Upper lobe of left lung (tissue), 4 donors: ENCODE measurements at regions not wholly inside any gene's neighbourhood (a gene's known extent, or its start where the extent isn't known, plus 50 kb on each side); places are given as distances from the start of the nearest gene placed in this dataset.

ENCODE experiments used
- POLR2A ChIP-seq, 4 donors: fragments of 450-650 bp; IDR thresholded peaks; one replicate each; pipeline ENCODE4 v1.5.1; 2016 to 2017; ENCODE audit warnings: antibody characterized with exemption in 4 of 4, mild to moderate bottlenecking in 2 of 4
- TF ChIP-seq, protein P1 (sequence below), 6 experiments: fragments of 450-650 bp in 4 of 6; fragments of 200-600 bp in 2 of 6; sonication (generic) in 2 of 6; IDR thresholded peaks; one replicate each; pipeline ENCODE4 v1.5.1; 2016 to 2019; ENCODE audit warnings: antibody characterized with exemption in 6 of 6

DNA sequence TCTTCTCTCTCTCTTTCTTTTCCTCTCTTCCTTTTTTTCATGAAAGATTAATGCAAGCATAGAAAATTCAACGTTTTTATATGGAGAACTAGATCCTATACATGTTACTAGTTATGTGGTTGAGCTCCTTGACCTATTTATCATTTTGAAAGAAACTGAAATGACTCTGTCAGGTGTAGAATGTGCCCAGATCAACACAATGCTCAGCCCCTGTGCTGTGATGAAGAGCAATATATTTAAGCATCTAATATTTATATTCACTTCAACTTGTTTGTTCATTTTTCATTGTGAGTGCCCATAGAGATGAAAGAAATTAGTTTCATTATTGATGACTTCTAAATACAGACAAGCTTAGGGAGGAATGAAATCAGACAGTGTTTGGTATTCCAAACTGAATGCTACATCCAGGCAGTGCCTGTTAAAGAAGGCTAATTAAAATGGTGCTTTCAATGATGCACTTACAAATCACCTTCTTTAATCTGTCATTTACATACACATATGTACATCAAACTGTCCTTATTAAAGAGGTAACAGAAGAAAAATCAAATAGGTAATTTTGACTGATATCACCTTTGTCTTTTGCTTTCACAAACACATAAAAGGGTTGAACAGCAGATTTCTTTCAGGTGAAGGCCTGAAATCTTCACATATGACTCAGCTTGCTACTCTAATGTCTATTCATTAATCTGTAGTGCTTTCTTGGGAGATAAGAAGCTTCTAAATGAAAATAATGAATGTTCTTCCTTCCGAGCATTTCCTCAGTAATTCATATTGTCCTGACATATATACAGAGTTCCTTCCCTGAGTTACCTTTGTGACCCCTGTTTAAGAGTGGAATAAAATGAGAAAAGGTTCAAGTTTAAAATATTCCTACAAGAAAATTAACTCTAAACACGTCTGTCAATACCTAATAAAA lies 915.9 kb downstream of the PDHA2 start:
- TF ChIP-seq POLR2A (IDR thresholded peaks at IDR 0.05), result no peak
- TF ChIP-seq, protein P1, sequence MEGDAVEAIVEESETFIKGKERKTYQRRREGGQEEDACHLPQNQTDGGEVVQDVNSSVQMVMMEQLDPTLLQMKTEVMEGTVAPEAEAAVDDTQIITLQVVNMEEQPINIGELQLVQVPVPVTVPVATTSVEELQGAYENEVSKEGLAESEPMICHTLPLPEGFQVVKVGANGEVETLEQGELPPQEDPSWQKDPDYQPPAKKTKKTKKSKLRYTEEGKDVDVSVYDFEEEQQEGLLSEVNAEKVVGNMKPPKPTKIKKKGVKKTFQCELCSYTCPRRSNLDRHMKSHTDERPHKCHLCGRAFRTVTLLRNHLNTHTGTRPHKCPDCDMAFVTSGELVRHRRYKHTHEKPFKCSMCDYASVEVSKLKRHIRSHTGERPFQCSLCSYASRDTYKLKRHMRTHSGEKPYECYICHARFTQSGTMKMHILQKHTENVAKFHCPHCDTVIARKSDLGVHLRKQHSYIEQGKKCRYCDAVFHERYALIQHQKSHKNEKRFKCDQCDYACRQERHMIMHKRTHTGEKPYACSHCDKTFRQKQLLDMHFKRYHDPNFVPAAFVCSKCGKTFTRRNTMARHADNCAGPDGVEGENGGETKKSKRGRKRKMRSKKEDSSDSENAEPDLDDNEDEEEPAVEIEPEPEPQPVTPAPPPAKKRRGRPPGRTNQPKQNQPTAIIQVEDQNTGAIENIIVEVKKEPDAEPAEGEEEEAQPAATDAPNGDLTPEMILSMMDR (IDR thresholded peaks at IDR 0.05), result no peak
